ENCODE measurements at regions not wholly inside any gene's neighbourhood (a gene's known extent, or its start where the extent isn't known, plus 50 kb on each side); places are given as distances from the start of the nearest gene placed in this dataset.

DNA sequence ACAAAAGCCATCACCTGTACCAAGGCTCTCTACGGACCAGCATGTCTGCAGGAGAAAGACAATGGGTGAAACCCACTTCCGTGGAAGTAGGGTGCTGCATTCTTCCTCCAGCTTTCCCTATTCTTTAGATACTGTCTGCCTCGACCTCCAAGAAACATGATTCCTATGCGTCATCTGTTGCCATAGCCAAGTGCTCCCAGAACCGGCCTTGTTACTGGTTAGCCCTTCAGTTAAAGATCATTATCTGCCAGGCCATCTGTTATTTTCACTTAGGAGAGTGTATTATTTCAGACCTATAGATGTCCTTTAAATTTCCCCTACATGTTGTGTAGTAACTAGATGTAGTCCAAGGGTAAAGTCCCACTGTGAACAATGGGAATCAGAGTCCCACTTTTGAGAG is 89.0 kb upstream of the KIAA1217 start:
- H3K4me1 ChIP-seq (ENCODE audit: control insufficient read depth, insufficient read depth, low read length) = peaks cover 17% of the 10 kb centered on the region
- no peak overlapping the region for H3K4me3 ChIP-seq (ENCODE audit: low read depth, low read length)
- H3K27me3 ChIP-seq (ENCODE audit: control insufficient read depth, insufficient read depth, low read length) = no peaks in the 10 kb centered on the region
- no peak overlapping the region for H3K27ac ChIP-seq (ENCODE audit: low read depth, low read length)
- H3K9me3 ChIP-seq (ENCODE audit: control insufficient read depth, insufficient read depth, low read length) = no peaks in the 10 kb centered on the region
- no peaks in the 10 kb centered on the region for H3K36me3 ChIP-seq (ENCODE audit: control insufficient read depth, insufficient read depth, low read length)
- H3K9ac ChIP-seq (ENCODE audit: low read depth, low read length) = no peak overlapping the region

- Histone ChIP-seq H3K27ac (ENCODE audit: low read depth, low read length) (no peak overlapping the region), H3K9ac (ENCODE audit: low read depth, low read length) (no peak overlapping the region), H3K4me1 (ENCODE audit: control insufficient read depth, insufficient read depth, low read length) (peaks cover 17% of the 10 kb centered on the region), H3K27me3 (ENCODE audit: control insufficient read depth, insufficient read depth, low read length) (no peaks in the 10 kb centered on the region), H3K4me3 (ENCODE audit: low read depth, low read length) (no peak overlapping the region), H3K9me3 (ENCODE audit: control insufficient read depth, insufficient read depth, low read length) (no peaks in the 10 kb centered on the region), H3K36me3 (ENCODE audit: control insufficient read depth, insufficient read depth, low read length) (no peaks in the 10 kb centered on the region)
Measured at GRCh38 chr10:24120646-24121045, 88.3 kb upstream of the KIAA1217 start.

- Histone ChIP-seq H3K36me3 (ENCODE audit: control insufficient read depth, insufficient read depth, low read length) (no peaks in the 10 kb centered on the region), H3K27ac (ENCODE audit: low read depth, low read length) (no peak overlapping the region)
Measured at GRCh38 chr10:24127516-24127915, 81.4 kb upstream of the KIAA1217 start.

GRCh38 chr10:24128066-24128730 is 80.7 kb upstream of the KIAA1217 start:
- Histone ChIP-seq H3K9me3 (ENCODE audit: control insufficient read depth, insufficient read depth, low read length) (no peaks in the 10 kb centered on the region), H3K4me3 (ENCODE audit: low read depth, low read length) (no peak overlapping the region), H3K4me1 (ENCODE audit: control insufficient read depth, insufficient read depth, low read length) (peaks cover 11% of the 10 kb centered on the region), H3K27ac (ENCODE audit: low read depth, low read length) (no peak overlapping the region), H3K36me3 (ENCODE audit: control insufficient read depth, insufficient read depth, low read length) (no peaks in the 10 kb centered on the region), H3K27me3 (ENCODE audit: control insufficient read depth, insufficient read depth, low read length) (no peaks in the 10 kb centered on the region), H3K9ac (ENCODE audit: low read depth, low read length) (no peak overlapping the region)

More at GRCh38 chr10:24127516-24127915, 81.4 kb upstream of the KIAA1217 start:
- no peak overlapping the region for H3K9ac ChIP-seq (ENCODE audit: low read depth, low read length)
- H3K27me3 ChIP-seq (ENCODE audit: control insufficient read depth, insufficient read depth, low read length) = no peaks in the 10 kb centered on the region
- no peaks in the 10 kb centered on the region for H3K9me3 ChIP-seq (ENCODE audit: control insufficient read depth, insufficient read depth, low read length)
- peaks cover 11% of the 10 kb centered on the region for H3K4me1 ChIP-seq (ENCODE audit: control insufficient read depth, insufficient read depth, low read length)
- no peak overlapping the region for H3K4me3 ChIP-seq (ENCODE audit: low read depth, low read length)

GRCh38 chr10:24132741-24133140 is 76.2 kb upstream of the KIAA1217 start:
- Histone ChIP-seq H3K9me3 (ENCODE audit: control insufficient read depth, insufficient read depth, low read length) (no peaks in the 10 kb centered on the region), H3K9ac (ENCODE audit: low read depth, low read length) (no peak overlapping the region), H3K36me3 (ENCODE audit: control insufficient read depth, insufficient read depth, low read length) (no peaks in the 10 kb centered on the region)

DNA sequence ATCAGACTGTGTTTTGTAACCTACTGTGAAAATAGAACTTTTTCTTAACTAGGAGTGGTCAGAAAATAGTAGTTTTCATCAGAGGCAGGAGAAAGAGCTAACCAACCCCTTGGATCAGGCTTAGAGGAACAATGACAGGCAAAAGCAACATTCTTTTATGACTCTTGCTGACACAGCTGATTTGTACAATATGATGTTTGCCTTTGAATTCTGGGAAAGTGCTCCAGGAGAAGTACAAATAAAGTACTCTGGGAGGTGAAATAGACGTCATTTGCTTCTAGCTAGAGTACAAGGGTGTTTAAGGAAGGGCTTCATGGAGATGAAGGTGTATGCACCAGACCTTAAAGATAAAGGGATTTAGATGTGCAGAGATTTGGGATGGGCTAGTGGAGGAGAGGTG is 75.1 kb upstream of the KIAA1217 start:
- no peaks in the 10 kb centered on the region for H3K27me3 ChIP-seq (ENCODE audit: control insufficient read depth, insufficient read depth, low read length)
- no peaks in the 10 kb centered on the region for H3K36me3 ChIP-seq (ENCODE audit: control insufficient read depth, insufficient read depth, low read length)
- peaks cover 2% of the 10 kb centered on the region for H3K4me1 ChIP-seq (ENCODE audit: control insufficient read depth, insufficient read depth, low read length)
- H3K27ac ChIP-seq (ENCODE audit: low read depth, low read length) = no peak overlapping the region
- no peaks in the 10 kb centered on the region for H3K9me3 ChIP-seq (ENCODE audit: control insufficient read depth, insufficient read depth, low read length)
- H3K4me3 ChIP-seq (ENCODE audit: low read depth, low read length) = no peak overlapping the region
- H3K9ac ChIP-seq (ENCODE audit: low read depth, low read length) = no peak overlapping the region

More at GRCh38 chr10:24132741-24133140, 76.2 kb upstream of the KIAA1217 start:
- peaks cover 11% of the 10 kb centered on the region for H3K4me1 ChIP-seq (ENCODE audit: control insufficient read depth, insufficient read depth, low read length)
- no peaks in the 10 kb centered on the region for H3K27me3 ChIP-seq (ENCODE audit: control insufficient read depth, insufficient read depth, low read length)
- no peak overlapping the region for H3K4me3 ChIP-seq (ENCODE audit: low read depth, low read length)
- H3K27ac ChIP-seq (ENCODE audit: low read depth, low read length) = no peak overlapping the region

GRCh38 chr10:24136070-24136469 is 72.9 kb upstream of the KIAA1217 start:
- H3K4me3 ChIP-seq (ENCODE audit: low read depth, low read length) = no peak overlapping the region
- H3K27ac ChIP-seq (ENCODE audit: low read depth, low read length) = no peak overlapping the region
- H3K36me3 ChIP-seq (ENCODE audit: control insufficient read depth, insufficient read depth, low read length) = no peaks in the 10 kb centered on the region

DNA sequence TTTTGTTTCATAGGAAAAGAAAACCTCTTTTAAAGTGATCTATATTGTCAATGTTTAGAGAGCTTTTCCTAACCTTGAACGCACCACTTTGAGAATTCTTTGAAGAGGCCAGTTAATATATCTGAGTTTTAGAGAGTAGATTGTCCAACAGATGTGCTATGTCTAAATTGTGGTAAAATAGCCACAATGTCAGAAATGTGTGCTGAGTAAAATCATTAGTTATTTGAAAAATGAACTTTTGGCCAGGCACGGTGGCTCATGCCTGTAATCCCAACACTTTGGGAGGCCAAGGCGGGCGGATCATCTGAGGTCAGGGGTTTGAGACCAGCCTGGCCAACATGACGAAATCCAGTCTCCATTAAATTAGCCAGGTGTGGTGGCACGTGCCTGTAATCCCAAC is 61.6 kb upstream of the KIAA1217 start:
- no peaks in the 10 kb centered on the region for H3K27me3 ChIP-seq (ENCODE audit: control insufficient read depth, insufficient read depth, low read length)
- no peaks in the 10 kb centered on the region for H3K4me1 ChIP-seq (ENCODE audit: control insufficient read depth, insufficient read depth, low read length)
- H3K4me3 ChIP-seq (ENCODE audit: low read depth, low read length) = no peak overlapping the region
- no peak overlapping the region for H3K27ac ChIP-seq (ENCODE audit: low read depth, low read length)
- H3K36me3 ChIP-seq (ENCODE audit: control insufficient read depth, insufficient read depth, low read length) = no peaks in the 10 kb centered on the region
- no peak overlapping the region for H3K9ac ChIP-seq (ENCODE audit: low read depth, low read length)
- H3K9me3 ChIP-seq (ENCODE audit: control insufficient read depth, insufficient read depth, low read length) = no peaks in the 10 kb centered on the region

More at GRCh38 chr10:24136070-24136469, 72.9 kb upstream of the KIAA1217 start:
- Histone ChIP-seq H3K4me1 (ENCODE audit: control insufficient read depth, insufficient read depth, low read length) (no peaks in the 10 kb centered on the region), H3K9me3 (ENCODE audit: control insufficient read depth, insufficient read depth, low read length) (peaks cover 3% of the 10 kb centered on the region; the same call in 1 of the 2 replicates), H3K27me3 (ENCODE audit: control insufficient read depth, insufficient read depth, low read length) (no peaks in the 10 kb centered on the region), H3K9ac (ENCODE audit: low read depth, low read length) (no peak overlapping the region)

- Histone ChIP-seq H3K9me3 (ENCODE audit: control insufficient read depth, insufficient read depth, low read length) (no peaks in the 10 kb centered on the region), H3K4me3 (ENCODE audit: low read depth, low read length) (no peak overlapping the region), H3K4me1 (ENCODE audit: control insufficient read depth, insufficient read depth, low read length) (no peaks in the 10 kb centered on the region), H3K9ac (ENCODE audit: low read depth, low read length) (no peak overlapping the region), H3K27me3 (ENCODE audit: control insufficient read depth, insufficient read depth, low read length) (no peaks in the 10 kb centered on the region), H3K36me3 (ENCODE audit: control insufficient read depth, insufficient read depth, low read length) (no peaks in the 10 kb centered on the region), H3K27ac (ENCODE audit: low read depth, low read length) (no peak overlapping the region)
Measured at GRCh38 chr10:24149640-24150039, 59.3 kb upstream of the KIAA1217 start.

- Histone ChIP-seq H3K36me3 (ENCODE audit: control insufficient read depth, insufficient read depth, low read length) (no peaks in the 10 kb centered on the region), H3K27ac (ENCODE audit: low read depth, low read length) (no peak overlapping the region), H3K9me3 (ENCODE audit: control insufficient read depth, insufficient read depth, low read length) (no peaks in the 10 kb centered on the region), H3K4me3 (ENCODE audit: low read depth, low read length) (no peak overlapping the region), H3K9ac (ENCODE audit: low read depth, low read length) (no peak overlapping the region), H3K4me1 (ENCODE audit: control insufficient read depth, insufficient read depth, low read length) (no peaks in the 10 kb centered on the region), H3K27me3 (ENCODE audit: control insufficient read depth, insufficient read depth, low read length) (no peaks in the 10 kb centered on the region)
Measured at GRCh38 chr10:24150853-24151252, 58.1 kb upstream of the KIAA1217 start.

DNA sequence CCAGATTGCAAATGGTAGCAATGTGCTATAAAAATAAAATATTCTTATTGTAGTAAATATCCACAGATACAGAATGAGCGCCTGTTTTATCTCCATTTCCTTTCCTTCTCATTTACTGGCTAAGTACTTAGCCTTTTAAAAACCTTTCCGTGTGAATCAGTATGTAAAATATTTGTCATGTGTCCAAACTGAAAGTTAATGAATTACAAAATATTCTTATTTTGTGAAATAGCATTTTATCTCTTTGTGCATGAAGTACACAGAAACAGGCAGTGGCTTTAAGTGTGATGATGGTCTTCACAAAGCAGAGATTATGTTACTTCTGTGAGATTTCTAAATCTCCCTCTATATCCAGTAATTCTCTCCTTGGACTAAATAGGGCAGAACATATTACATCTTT is 56.7 kb upstream of the KIAA1217 start:
- Histone ChIP-seq H3K36me3 (ENCODE audit: control insufficient read depth, insufficient read depth, low read length) (no peaks in the 10 kb centered on the region), H3K4me3 (ENCODE audit: low read depth, low read length) (no peak overlapping the region), H3K27ac (ENCODE audit: low read depth, low read length) (no peak overlapping the region), H3K27me3 (ENCODE audit: control insufficient read depth, insufficient read depth, low read length) (no peaks in the 10 kb centered on the region), H3K9me3 (ENCODE audit: control insufficient read depth, insufficient read depth, low read length) (no peaks in the 10 kb centered on the region), H3K9ac (ENCODE audit: low read depth, low read length) (no peak overlapping the region), H3K4me1 (ENCODE audit: control insufficient read depth, insufficient read depth, low read length) (no peaks in the 10 kb centered on the region)
